GM12891 (cell line): ENCODE measurements at regions not wholly inside any gene's neighbourhood (a gene's known extent, or its start where the extent isn't known, plus 50 kb on each side); places are given as distances from the start of the nearest gene placed in this dataset.

Experiments
- DNase-seq: peaks from one replicate; pipeline ENCODE4 v3.0.0; 2011; ENCODE audit warnings: low spot score; ENCODE audit not compliant: insufficient read length
- FAIRE-seq: peaks from 2 replicates; lab custom pipeline; 2011; peaks lifted over from hg19 to GRCh38; lab: Jason Lieb, UNC
- PAX5 ChIP-seq: IDR thresholded peaks from 2 replicates; pipeline ENCODE4 v1.6.1; 2011; ENCODE audit warnings: low read length, moderate library complexity, mild to moderate bottlenecking; ENCODE audit not compliant: insufficient read depth, severe bottlenecking
- POLR2A ChIP-seq: IDR thresholded peaks from 2 replicates; pipeline ENCODE4 v1.6.1; 2011; ENCODE audit warnings: low read depth, low read length, control low read depth
- POLR2AphosphoS5 ChIP-seq: IDR thresholded peaks from 2 replicates; pipeline ENCODE4 v1.6.1; 2011; ENCODE audit warnings: low read depth, low read length, control low read depth
- POU2F2 ChIP-seq: IDR thresholded peaks from 2 replicates; pipeline ENCODE4 v1.6.1; 2011; ENCODE audit warnings: low read depth, mild to moderate bottlenecking, control low read depth, low read length, moderate library complexity
- SPI1 ChIP-seq: IDR thresholded peaks from 2 replicates; pipeline ENCODE4 v1.6.1; 2011; ENCODE audit warnings: low read depth, low read length, control low read depth
- TAF1 ChIP-seq: IDR thresholded peaks from 2 replicates; pipeline ENCODE4 v1.6.1; 2011; ENCODE audit warnings: low read depth, low read length, control low read depth

DNA sequence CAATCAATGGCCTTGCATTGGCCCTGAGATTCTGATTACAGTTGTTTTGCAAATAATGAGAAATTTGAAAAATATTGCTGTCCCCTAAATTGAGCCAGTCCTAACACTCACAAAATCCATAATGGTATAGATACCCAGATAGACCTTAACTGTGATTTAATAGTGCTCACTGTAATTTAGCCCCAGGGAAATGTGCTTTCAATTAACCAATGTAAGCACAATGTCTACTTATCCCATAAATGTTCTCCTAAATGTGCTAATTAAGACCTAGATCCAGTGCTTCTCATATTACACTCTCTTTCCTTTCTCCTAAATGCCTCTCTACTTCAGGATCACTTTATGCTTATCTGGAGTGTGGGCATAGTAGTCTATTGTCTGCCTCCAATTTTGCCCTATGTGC, 417.8 kb upstream of the CCL2 start:
- FAIRE-seq (no peak), DNase-seq (no peak)
- TF ChIP-seq POU2F2 (no peak), POLR2A (no peak), SPI1 (no peak), PAX5 (no peak), POLR2AphosphoS5 (no peak), TAF1 (no peak)

DNA sequence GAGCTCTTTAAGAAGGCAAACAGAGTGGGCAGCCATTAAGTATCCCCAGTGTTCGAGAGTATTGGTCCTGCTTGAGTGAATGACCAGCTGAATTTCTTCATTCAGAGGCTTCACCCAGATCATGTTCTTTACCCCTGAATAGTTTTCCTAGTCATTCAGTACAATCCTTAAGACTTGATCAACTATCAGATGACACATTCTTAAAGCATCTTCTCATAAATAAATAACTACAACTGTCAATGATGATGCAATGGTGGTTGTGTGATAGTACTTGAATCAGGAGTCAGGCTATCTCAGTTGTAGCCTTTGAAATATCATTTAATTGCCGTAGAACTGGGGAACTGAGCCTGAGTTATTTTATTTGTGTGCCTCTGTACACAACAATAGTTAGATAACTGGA, 416.8 kb upstream of the CCL2 start:
- no peak for FAIRE-seq
- TF ChIP-seq PAX5 (no peak), POLR2A (no peak), POLR2AphosphoS5 (no peak), POU2F2 (no peak), SPI1 (no peak), TAF1 (no peak)
- DNase-seq: no peak

DNA sequence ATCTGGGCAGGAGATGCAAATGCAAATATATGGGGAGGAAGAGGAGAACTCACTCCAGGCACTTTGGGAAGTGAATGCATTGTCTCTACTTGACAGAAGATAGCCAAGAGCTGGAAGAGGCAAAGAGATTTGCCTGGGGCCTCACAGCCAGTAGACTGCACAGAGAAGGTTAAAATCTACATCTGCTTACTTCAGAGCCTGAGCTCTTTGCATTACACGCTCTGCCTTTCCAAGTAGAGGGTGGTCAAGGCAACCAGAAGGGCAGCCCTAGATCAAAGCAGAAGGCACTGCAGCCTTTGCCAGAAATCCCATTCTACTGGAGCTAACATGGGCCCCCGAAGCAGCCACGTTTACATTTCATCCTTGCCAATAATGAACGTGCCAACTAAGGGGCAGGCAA, 407.2 kb upstream of the CCL2 start:
- FAIRE-seq: no peak
- no peak for TF ChIP-seq PAX5
- TF ChIP-seq SPI1: no peak
- no peak for TF ChIP-seq POLR2A
- no peak for TF ChIP-seq POLR2AphosphoS5
- no peak for DNase-seq

DNA sequence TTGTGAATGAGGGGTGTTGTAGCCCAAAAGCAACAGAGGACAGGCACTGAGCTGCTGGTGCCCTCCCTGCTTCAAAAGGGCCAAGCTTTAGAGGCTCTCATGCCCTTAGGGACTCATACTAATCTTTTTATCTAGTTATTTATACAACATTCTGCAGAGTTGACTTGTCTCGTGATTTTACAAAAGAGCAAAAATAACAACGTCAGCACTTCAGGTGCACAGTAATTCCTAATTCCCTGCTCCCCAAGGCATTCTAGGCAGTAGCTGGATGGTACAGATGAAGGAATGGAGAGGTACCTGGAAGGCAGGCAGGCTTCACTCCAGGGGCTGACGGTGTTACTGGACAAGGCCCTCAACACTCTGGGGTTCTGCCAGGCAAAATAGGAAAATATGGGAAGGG, 406.7 kb upstream of the CCL2 start:
- no peak for FAIRE-seq
- TF ChIP-seq PAX5 (no peak), POU2F2 (no peak), POLR2AphosphoS5 (no peak), TAF1 (no peak), SPI1 (no peak), POLR2A (no peak)
- DNase-seq: no peak

DNA sequence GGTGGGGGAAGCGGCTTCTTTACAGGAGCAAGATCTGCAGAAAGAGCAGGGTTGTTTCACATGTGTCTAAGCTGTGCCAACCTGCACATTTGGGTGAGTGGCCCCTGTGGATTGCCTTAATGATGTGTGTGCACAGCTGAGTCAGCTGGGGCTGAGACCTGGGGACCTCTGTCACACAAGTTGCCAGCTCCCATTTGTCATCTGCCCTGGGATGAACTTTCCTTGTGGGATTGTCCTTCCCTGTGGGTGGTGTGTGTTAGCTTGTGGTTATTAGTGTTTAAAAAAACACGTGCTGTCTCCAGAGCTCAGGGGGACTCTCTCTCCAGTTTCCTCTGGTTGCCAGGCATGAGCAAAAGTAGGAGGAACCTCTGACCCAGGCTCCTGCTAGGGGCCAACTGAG, 400.5 kb upstream of the CCL2 start:
- FAIRE-seq (no peak), DNase-seq (no peak)
- no peak for TF ChIP-seq POLR2A
- no peak for TF ChIP-seq TAF1
- no peak for TF ChIP-seq POU2F2
- no peak for TF ChIP-seq POLR2AphosphoS5
- TF ChIP-seq PAX5: no peak
- no peak for TF ChIP-seq SPI1

DNA sequence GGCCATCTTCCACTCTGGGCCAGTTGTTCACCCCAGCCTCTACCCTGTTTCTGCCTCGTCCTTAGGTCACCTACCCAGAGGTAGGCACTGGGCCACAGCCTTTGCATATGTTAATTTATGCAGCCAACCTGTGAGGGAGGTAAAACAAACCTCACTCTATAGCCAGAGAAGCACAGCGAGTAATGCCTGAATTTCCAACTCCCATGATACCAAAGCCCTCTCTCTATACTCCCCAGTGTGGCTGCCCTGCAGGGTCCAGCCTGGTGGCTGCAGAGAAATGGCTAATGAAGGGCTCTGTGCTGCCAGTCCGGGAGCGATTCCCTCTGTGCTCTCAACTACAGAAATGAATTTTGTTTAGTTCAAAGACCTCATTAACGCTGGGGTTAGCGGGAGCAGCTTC, 397.0 kb upstream of the CCL2 start:
- DNase-seq: no peak
- TF ChIP-seq POLR2AphosphoS5: no peak
- no peak for TF ChIP-seq TAF1
- TF ChIP-seq SPI1: no peak
- no peak for TF ChIP-seq PAX5
- no peak for TF ChIP-seq POLR2A
- TF ChIP-seq POU2F2: no peak
- FAIRE-seq: no peak

DNA sequence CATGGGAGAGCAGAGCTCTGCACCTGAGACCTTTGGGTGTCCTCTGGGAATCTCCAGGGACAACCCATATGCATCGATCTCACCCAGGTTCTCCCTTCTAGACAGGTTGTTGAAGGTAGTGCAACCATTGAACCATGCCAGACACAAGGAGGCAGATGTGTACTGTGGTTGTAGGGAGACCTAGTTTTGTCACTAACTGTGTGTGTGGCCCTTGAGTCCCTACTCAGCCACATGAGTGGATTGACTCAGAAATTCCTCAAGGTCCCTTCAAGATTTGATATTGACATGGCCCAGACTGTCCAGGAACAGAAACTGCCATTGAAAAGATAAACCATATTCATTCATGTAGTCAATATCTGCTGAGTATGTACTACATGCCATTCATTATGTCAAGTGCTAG, 396.4 kb upstream of the CCL2 start:
- TF ChIP-seq POLR2A (no peak), POU2F2 (no peak), PAX5 (no peak), TAF1 (no peak), POLR2AphosphoS5 (no peak), SPI1 (no peak)
- FAIRE-seq: no peak
- no peak for DNase-seq

DNA sequence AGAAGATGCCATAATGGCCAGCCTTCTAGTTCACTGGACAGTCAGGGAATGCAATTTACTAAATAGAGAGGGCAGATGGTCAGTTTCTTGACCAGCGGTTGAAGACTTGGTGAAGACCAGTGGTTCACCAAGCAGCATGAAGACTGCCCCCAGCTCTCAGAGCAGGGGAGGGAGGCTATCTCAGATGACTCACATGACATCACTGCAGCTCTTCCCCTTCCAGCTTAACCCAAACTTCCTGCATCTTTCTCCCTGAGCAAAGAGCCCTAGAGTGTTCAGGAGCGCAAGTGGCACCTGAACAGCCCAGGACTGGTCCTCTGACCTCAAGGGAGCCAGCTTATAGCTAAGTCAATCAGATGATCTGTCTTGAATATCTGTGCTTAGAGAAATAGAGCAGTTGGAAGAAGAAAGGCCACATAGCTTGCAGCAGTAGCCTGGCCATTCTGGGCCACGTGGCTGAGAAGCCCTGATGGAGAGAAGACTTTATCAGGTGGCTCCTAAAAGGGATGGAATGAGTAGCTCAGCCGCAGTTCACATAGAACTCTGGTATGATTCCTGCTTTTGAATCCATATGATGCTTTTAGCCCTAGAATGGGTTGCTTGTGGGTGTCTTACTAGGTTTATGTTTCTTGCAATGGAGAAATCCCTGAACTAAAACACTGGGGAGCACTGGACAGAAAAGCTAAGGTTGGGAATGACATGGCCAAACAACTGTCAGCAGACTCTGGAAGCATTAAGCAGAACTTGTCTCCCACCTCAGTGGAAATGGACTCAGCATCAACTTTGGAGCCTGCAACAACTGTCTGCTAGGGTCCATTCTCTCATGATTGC, 392.1 kb upstream of the CCL2 start:
- DNase-seq: no peak
- no peak for TF ChIP-seq PAX5
- no peak for TF ChIP-seq POLR2AphosphoS5
- no peak for TF ChIP-seq SPI1
- no peak for TF ChIP-seq POU2F2
- no peak for TF ChIP-seq TAF1
- TF ChIP-seq POLR2A: no peak
- no peak for FAIRE-seq

DNA sequence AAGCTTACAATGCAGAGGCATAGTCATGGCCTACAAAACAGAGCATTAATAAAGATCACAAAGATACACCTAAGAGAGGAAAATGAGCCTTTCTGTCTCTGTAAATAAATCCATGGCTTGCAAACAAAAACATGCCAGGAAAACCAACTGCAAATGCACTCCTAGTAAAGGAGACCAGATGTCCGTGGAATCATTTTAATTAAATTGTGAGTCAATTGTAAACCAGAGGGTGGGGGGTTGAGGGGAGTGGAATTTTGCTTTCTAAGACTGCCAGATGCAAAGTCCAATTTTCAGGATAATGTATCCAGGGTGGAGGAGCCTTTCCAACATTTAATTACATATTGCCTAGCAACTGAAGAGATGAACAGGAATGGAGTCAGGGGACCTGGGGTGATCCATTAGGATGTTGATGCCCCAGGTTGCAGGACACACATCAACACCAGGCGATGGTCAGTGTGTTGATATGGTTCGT, 390.3 kb upstream of the CCL2 start:
- DNase-seq (no peak), FAIRE-seq (no peak)
- TF ChIP-seq PAX5 (no peak), SPI1 (no peak), TAF1 (no peak)
